Dermis microvascular lymphatic vessel endothelial cell (primary cell): ENCODE measurements at regions not wholly inside any gene's neighbourhood (a gene's known extent, or its start where the extent isn't known, plus 50 kb on each side); places are given as distances from the start of the nearest gene placed in this dataset.

ENCODE experiments used
- DNase-seq, 2 donors: peaks; one replicate each; pipeline versions ENCODE4 v3.0.0 to v3.0.0-alpha.2; 2010; ENCODE audit warnings: low read depth in 2 of 2

- no peak for DNase-seq
Measured at GRCh38 chr11:41971592-41971991, 512.1 kb upstream of the LRRC4C start.

- no peak for DNase-seq
Measured at GRCh38 chr11:41978945-41979344, 519.5 kb upstream of the LRRC4C start.

- DNase-seq = no peak
Measured at GRCh38 chr11:41980741-41981140, 521.3 kb upstream of the LRRC4C start.

GRCh38 chr11:41982276-41982675 lies 522.8 kb upstream of the LRRC4C start:
- no peak for DNase-seq

- DNase-seq = no peak
Measured at GRCh38 chr11:41982975-41983374, 523.5 kb upstream of the LRRC4C start.

GRCh38 chr11:41983475-41983874 lies 524.0 kb upstream of the LRRC4C start:
- no peak for DNase-seq

- DNase-seq = no peak
Measured at GRCh38 chr11:41984023-41984422, 524.6 kb upstream of the LRRC4C start.

GRCh38 chr11:41985799-41986198 lies 526.3 kb upstream of the LRRC4C start:
- no peak for DNase-seq

- DNase-seq = no peak
Measured at GRCh38 chr11:41988951-41989572, 529.6 kb upstream of the LRRC4C start.

- DNase-seq = no peak
Measured at GRCh38 chr11:41989823-41990380, 530.5 kb upstream of the LRRC4C start.

- DNase-seq = no peak
Measured at GRCh38 chr11:41996533-41996932, 537.1 kb upstream of the LRRC4C start.

- DNase-seq = no peak
Measured at GRCh38 chr11:41997844-41998401, 538.5 kb upstream of the LRRC4C start.

- DNase-seq = no peak
Measured at GRCh38 chr11:41999066-41999465, 539.6 kb upstream of the LRRC4C start.

GRCh38 chr11:42003801-42004200 lies 544.3 kb upstream of the LRRC4C start:
- DNase-seq = no peak

GRCh38 chr11:42006766-42007165 lies 547.3 kb upstream of the LRRC4C start:
- DNase-seq = no peak

GRCh38 chr11:42012271-42012670 lies 552.8 kb upstream of the LRRC4C start:
- DNase-seq = no peak

- no peak for DNase-seq
Measured at GRCh38 chr11:42013656-42014201, 554.3 kb upstream of the LRRC4C start.

- no peak for DNase-seq
Measured at GRCh38 chr11:42021911-42022310, 562.5 kb upstream of the LRRC4C start.

- DNase-seq = no peak
Measured at GRCh38 chr11:42023267-42023666, 563.8 kb upstream of the LRRC4C start.

GRCh38 chr11:42025121-42025803 lies 565.8 kb upstream of the LRRC4C start:
- DNase-seq = no peak

GRCh38 chr11:42034826-42035225 lies 575.4 kb upstream of the LRRC4C start:
- DNase-seq = no peak

- DNase-seq = no peak
Measured at GRCh38 chr11:42036201-42036600, 576.7 kb upstream of the LRRC4C start.

- no peak for DNase-seq
Measured at GRCh38 chr11:42043312-42043711, 583.9 kb upstream of the LRRC4C start.
